LNCAP (cell line): ENCODE measurements at regions not wholly inside any gene's neighbourhood (a gene's known extent, or its start where the extent isn't known, plus 50 kb on each side); places are given as distances from the start of the nearest gene placed in this dataset.

ENCODE experiments used
- TF ChIP-seq, protein P1 (sequence below): fragments of 450-650 bp; IDR thresholded peaks from 2 replicates; pipeline ENCODE4 v1.5.1; 2017; ENCODE audit warnings: mild to moderate bottlenecking

- TF ChIP-seq, protein P1, sequence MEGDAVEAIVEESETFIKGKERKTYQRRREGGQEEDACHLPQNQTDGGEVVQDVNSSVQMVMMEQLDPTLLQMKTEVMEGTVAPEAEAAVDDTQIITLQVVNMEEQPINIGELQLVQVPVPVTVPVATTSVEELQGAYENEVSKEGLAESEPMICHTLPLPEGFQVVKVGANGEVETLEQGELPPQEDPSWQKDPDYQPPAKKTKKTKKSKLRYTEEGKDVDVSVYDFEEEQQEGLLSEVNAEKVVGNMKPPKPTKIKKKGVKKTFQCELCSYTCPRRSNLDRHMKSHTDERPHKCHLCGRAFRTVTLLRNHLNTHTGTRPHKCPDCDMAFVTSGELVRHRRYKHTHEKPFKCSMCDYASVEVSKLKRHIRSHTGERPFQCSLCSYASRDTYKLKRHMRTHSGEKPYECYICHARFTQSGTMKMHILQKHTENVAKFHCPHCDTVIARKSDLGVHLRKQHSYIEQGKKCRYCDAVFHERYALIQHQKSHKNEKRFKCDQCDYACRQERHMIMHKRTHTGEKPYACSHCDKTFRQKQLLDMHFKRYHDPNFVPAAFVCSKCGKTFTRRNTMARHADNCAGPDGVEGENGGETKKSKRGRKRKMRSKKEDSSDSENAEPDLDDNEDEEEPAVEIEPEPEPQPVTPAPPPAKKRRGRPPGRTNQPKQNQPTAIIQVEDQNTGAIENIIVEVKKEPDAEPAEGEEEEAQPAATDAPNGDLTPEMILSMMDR: no peak
These were observed 156.1 kb downstream of the SEC14L1 start for GRCh38 chr17:77296769-77297409.

- TF ChIP-seq, protein P1: no peak
These were observed 157.2 kb downstream of the SEC14L1 start for GRCh38 chr17:77297693-77298666.

- TF ChIP-seq, protein P1: no peak
These were observed 158.0 kb downstream of the SEC14L1 start for GRCh38 chr17:77298811-77299210.

GRCh38 chr17:77299256-77300015 lies 158.7 kb downstream of the SEC14L1 start:
- TF ChIP-seq, protein P1: no peak

GRCh38 chr17:77300016-77300686 lies 159.4 kb downstream of the SEC14L1 start:
- TF ChIP-seq, protein P1: no peak

DNA sequence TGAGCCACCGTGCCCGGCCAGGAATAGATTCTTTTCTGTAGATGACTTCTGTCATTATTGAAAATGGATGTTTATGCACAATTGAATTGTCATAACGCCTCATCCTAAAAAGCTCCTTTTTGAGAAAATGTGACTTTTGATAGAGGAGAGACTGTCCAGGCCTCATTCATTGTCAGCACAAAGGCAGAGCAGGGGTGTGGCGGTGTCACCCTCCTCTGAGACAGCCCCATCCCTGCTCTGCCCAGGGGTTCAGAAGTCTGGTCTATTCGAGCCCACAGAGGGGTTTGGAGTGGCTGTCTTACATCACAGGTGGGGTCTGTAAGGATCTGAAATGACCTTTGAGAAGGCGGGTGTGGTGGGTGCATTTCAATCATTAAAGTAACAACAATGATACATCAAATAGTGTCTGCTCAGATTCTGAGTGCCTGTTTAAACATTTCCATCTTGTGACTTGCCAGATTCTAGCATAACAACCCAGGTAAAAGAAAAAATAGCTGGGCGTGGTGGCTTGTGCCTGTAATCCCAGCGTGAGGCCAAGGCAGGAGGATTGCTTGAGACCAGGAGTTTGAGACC lies 161.0 kb downstream of the SEC14L1 start:
- TF ChIP-seq, protein P1: no peak
